Kidney epithelial cell (primary cell): ENCODE measurements at regions not wholly inside any gene's neighbourhood (a gene's known extent, or its start where the extent isn't known, plus 50 kb on each side); places are given as distances from the start of the nearest gene placed in this dataset.

Experiments used
- DNase-seq: peaks from one replicate; pipeline ENCODE4 v3.0.0-alpha.2; 2010; ENCODE audit warnings: low read depth
- H3K27me3 ChIP-seq: 2 replicates; pipeline ENCODE4 v1.6.0; 2011; ENCODE audit warnings: low read length; ENCODE audit not compliant: control insufficient read depth, insufficient read depth
- H3K36me3 ChIP-seq: 2 replicates; pipeline ENCODE4 v1.5.1; 2011; ENCODE audit warnings: low read length; ENCODE audit not compliant: control insufficient read depth, insufficient read depth
- H3K4me3 ChIP-seq: 2 replicates; pipeline ENCODE4 v1.5.1; 2011; ENCODE audit warnings: low read depth, mild to moderate bottlenecking, control low read depth, low read length
- CTCF ChIP-seq: IDR thresholded peaks from 2 replicates; pipeline ENCODE4 v1.5.1; 2011; ENCODE audit warnings: mild to moderate bottlenecking, moderate library complexity, low read length, control low read depth, inconsistent platforms; ENCODE audit not compliant: insufficient read depth, poor library complexity, severe bottlenecking

DNA sequence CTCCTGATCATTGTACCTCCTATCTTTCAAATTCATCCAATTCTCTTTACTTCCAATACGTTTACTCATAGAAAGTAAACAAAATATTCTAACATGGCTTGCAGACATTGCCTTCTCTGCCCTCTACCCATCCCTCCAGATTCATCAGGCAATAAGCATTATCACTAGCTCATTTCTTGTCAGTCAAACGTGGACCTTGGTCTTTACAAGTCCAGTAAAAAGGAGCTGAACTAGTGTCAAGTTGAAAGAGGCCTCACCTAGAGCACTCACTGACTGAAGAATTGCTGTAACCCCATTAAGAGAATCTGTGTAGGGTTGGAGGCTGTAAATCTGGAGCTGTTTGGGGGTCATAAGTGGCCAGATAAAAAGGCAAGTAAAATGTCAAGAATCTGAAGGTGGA, 435.0 kb upstream of the CCDC179 start:
- no peak overlapping the region for H3K4me3 ChIP-seq
- no peak for DNase-seq
- H3K36me3 ChIP-seq: no peaks in the 10 kb centered on the region
- no peaks in the 10 kb centered on the region for H3K27me3 ChIP-seq
- TF ChIP-seq CTCF: no peak

- no peak for DNase-seq
Observed at GRCh38 chr11:23308041-23308440, 447.8 kb upstream of the CCDC179 start.

DNA sequence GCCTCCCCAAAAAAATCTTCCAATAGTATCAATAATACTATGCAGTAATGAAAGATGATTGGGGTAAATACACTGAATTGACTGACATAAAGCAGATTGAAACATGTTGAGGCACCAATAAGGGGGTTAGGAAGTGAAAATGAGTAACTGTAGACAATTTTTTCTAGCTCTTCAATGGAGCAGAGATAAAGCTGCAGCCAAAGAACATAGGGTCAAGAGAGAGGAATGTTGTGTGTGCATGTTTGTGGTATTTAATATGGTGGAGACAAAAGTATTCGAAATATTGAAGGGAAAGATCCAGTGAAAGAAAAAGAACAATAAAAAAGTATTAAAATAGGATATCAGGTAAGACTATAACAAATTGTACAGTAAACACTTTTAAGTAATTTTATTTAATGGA, 450.0 kb upstream of the CCDC179 start:
- Histone ChIP-seq H3K27me3 (no peaks in the 10 kb centered on the region), H3K36me3 (no peaks in the 10 kb centered on the region), H3K4me3 (no peak overlapping the region)
- no peak for DNase-seq
- no peak for TF ChIP-seq CTCF

More at GRCh38 chr11:23308041-23308440, 447.8 kb upstream of the CCDC179 start:
- no peaks in the 10 kb centered on the region for H3K36me3 ChIP-seq
- no peak for TF ChIP-seq CTCF
- no peaks in the 10 kb centered on the region for H3K27me3 ChIP-seq
- no peak overlapping the region for H3K4me3 ChIP-seq

- no peak for DNase-seq
- H3K27me3 ChIP-seq: no peaks in the 10 kb centered on the region
Observed at GRCh38 chr11:23311986-23312940, 452.0 kb upstream of the CCDC179 start.

DNA sequence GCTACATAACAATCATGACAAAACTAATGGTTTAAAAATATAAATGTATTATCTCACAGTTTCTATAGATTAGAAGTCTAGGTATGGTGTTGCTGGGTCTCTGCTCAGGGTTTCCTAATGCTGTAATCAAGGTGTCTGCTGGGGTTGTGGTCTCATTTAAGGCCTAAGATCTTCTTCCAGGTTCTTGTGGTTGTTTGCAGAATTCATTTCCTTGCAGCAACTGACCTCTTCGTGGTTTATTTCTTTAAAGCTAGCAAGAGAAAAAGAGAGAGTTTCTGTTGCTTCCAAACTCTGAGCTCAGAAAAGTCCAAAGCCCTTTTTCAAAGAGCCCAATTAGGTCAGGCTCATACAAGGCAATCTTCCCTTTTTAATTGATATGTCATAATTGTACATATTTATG, 452.7 kb upstream of the CCDC179 start:
- TF ChIP-seq CTCF: no peak
- no peak for DNase-seq
- Histone ChIP-seq H3K27me3 (no peaks in the 10 kb centered on the region), H3K36me3 (no peaks in the 10 kb centered on the region), H3K4me3 (no peak overlapping the region)

More at GRCh38 chr11:23311986-23312940, 452.0 kb upstream of the CCDC179 start:
- H3K4me3 ChIP-seq: no peak overlapping the region
- no peak for TF ChIP-seq CTCF
- no peaks in the 10 kb centered on the region for H3K36me3 ChIP-seq

GRCh38 chr11:23314162-23314561, 453.9 kb upstream of the CCDC179 start:
- no peak overlapping the region for H3K4me3 ChIP-seq
- DNase-seq: no peak
- H3K36me3 ChIP-seq: no peaks in the 10 kb centered on the region
- no peaks in the 10 kb centered on the region for H3K27me3 ChIP-seq
- no peak for TF ChIP-seq CTCF
